ENCODE measurements at regions not wholly inside any gene's neighbourhood (a gene's known extent, or its start where the extent isn't known, plus 50 kb on each side); places are given as distances from the start of the nearest gene placed in this dataset.
"Not testable (repeated sequence)": the region's sequence is repeated elsewhere in the genome, so short reads cannot be mapped to it uniquely, and the experiment has no call there.

DNA sequence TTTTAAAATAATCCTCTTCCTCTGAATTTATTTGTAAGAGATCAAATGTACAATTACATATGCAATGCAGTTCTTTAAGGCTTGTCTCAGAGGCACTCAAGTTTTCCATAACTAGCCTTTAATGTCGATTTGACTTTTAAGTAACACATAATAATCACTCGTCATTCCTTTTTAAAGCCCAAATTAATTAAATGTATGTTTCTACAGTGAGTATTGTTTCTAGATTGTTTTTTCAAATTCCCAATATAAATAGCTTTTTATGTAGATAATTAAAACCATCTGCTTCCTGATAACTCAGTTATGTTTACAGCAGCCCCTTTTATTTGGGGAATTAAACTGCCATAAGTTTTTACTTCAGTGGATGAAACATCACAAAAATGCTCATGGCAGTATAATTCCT is 185.1 kb downstream of the ETNK1 start:
- DNase-seq (ENCODE audit: low spot score) = no peak

DNA sequence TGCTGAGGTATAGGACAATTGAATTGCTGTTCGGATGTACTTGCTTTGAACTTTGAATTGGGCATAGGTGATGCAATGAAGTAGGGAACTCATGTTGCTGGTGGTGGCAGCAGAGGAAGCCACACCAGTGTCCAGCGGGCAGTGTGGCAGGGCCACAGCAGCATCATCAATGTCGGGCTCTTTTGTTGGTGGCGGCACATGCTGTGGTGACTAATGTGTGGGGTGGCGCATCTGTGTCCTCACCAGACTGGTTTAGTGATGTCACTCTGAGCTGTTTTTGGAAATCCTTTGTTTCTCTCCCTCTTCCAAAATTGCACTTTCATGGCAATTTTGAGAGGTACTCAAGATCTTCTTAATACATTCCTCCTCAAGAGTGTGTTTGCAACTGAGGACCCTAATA is 187.6 kb downstream of the ETNK1 start:
- no peak for DNase-seq (ENCODE audit: low spot score)

DNA sequence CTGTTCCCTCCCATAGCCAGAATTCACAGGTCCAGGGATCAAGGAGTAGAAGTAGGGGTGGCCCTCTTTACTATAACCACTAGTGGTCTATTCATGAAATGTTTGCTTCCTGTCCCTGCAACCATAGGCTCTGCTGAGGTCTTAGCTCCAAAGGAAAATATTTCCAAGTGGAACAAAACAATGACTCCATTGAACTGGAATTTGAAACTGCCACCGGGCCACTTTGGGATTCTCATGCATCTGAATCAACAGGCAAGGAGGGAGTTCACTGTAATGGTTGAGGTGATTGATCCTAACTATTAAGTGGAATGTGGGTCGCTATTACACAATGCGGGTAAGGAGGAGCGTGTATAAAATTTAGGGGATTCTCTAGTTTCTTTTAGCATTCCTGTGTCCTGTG is 197.0 kb downstream of the ETNK1 start:
- no peak for DNase-seq (ENCODE audit: low spot score)

DNA sequence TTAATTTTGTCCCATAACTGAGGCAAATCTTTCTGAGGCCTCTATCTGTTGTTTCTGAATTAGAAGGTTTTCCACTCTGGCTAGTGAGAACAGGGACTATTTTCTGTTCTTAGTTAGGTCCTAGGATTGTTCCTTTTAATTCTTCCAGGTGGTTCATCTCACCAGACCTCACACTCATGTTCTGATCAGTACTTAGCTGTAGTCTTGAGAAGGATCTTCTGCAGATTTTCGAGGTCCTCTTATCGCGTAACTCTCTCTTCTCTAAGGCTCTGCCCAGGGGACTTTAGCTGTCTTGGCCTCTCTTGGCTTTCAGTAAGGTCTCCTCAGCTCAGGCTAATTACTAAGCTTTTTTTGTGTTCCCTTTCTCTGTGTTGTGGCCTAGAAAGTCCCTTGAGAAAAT is 201.1 kb downstream of the ETNK1 start:
- no peak for DNase-seq (ENCODE audit: low spot score)

DNA sequence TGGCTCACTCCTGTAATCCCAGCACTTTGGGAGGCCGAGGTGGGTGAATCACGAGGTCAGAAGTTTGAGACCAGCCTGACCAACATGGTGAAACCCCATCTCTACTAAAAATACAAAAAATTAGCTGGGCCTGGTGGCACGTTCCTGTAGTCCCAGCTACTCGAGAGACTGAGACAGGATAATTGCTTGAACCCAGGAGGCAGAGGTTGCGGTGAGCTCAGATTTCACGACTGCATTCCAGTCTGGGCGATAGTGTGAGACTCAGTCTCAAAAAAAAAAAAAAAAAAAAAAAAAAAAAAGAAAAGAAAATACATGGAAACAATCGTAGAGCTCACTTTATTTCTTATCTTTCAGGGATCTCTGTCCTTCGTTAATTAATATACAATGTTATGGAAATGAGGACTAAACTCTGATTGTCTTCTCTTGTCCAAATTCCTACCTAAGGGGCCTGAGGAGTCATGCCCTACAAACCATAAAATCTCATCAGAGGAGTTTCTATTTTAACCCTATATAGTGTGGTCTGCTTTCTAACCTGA is 201.5 kb downstream of the ETNK1 start:
- DNase-seq (ENCODE audit: low spot score) = not testable (repeated sequence)

DNA sequence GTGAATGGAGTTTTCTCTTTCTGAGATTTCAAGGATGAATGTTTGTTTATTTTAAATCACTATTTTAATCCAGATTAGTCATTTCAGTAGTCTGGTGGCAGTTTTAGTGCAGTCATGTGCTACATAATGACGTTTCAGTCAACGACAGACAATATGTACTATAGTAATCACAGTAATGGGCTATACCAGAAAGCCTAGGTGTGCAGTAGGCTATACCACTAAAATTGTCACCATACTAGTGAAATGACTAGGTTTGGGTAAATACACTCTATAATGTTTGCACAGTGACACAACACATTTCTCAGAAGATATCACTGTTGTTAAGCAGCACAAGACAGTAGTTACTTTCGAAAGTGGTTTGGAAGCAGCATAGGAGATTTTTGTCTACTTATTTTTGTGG is 203.1 kb downstream of the ETNK1 start:
- DNase-seq (ENCODE audit: low spot score) = no peak

DNA sequence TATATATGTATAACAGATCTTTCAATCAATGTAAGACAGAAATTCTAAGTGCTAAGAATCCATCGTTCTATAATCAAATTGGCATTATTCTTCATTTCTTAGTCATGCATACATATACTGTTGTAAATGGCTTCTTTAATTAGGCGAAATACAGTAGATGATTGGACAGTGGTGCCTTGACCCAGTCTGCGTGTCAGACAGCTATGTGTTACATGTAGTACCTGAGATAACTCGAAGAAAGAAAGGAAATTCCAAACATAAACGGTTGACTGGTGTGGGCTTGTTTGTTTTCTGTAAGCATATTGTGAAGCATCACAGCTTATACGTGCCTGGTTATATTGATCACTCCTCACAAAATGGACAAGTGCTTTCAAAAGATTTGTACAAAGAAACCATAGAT is 210.5 kb downstream of the ETNK1 start:
- DNase-seq (ENCODE audit: low spot score) = no peak

DNA sequence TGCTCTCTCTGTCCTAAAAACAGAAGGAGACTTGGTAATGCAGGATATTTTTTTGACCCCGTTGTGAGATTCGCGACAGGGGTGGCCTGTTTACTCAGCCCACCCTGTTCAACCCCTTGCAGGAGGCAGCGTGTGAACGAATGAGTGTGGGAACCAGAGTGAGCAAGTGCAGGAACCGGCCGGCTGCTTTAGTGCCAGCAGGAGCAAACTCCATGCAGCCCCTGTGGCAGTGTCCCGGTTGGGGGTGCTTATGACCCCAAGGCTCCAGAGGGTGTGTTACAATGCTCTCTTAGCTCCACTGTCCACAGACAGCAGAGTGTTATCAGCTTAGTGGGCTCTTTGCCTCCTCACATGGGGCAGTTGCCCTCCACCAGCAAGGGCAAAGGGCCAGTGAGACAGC is 225.2 kb downstream of the ETNK1 start:
- DNase-seq (ENCODE audit: low spot score) = no peak

DNA sequence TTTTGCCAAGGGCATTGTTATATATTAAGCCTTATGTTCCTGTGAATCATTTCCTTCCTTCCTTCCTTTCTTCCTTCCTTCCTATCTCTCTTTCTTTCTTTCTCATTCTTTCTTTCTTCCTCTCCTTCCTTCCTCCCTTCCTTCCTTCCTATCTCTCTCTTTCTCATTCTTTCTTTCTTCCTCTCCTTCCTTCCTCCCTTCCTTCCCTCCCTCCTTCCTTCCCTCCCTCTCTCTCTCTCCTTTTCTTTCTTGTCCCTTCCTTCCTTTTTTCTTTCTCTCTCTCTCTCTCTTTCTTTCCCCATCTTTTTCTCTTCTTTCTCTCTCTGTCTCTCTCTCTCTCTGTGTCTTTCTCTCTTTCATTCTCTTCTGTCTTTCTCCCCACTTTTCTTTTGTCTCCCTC is 226.6 kb downstream of the ETNK1 start:
- DNase-seq (ENCODE audit: low spot score) = no peak

DNA sequence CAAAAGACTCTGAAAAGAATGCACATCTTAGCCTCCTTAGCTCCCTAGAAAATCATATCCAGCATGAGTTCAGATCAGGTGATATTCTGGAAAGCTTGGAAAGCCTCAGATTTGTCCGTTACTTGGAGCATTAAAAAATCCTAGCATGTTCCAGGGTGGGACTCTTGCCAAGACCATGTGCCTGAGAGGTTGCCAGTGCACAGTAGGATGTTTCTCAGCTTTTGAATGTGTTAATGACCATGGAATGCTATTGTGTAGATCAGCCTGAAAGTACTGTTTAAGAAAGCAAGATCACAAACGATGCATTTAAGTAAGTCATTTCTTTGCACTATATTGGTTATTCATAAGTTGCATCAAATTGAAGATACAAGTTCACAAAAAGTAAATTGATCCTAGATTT is 230.5 kb downstream of the ETNK1 start:
- DNase-seq (ENCODE audit: low spot score) = no peak

DNA sequence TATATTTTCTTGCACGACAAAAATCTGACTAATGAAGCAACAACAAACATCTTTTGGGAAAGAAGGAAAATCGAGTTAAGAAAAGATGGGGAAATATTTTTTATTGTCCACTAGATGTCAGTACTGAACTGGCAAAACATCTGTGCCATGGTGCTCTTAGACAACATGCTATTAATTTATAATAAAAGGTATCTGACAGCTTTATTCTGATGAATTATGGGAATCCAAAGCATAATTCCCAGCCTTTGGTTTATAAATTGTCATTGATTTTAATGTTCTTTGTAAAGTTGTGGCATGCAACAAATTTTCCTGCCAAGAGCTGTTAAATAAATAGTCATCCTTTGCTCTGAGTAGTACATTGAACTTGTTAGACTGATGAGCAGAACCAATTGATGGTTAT is 231.2 kb downstream of the ETNK1 start:
- DNase-seq (ENCODE audit: low spot score) = peak; percentile 38

DNA sequence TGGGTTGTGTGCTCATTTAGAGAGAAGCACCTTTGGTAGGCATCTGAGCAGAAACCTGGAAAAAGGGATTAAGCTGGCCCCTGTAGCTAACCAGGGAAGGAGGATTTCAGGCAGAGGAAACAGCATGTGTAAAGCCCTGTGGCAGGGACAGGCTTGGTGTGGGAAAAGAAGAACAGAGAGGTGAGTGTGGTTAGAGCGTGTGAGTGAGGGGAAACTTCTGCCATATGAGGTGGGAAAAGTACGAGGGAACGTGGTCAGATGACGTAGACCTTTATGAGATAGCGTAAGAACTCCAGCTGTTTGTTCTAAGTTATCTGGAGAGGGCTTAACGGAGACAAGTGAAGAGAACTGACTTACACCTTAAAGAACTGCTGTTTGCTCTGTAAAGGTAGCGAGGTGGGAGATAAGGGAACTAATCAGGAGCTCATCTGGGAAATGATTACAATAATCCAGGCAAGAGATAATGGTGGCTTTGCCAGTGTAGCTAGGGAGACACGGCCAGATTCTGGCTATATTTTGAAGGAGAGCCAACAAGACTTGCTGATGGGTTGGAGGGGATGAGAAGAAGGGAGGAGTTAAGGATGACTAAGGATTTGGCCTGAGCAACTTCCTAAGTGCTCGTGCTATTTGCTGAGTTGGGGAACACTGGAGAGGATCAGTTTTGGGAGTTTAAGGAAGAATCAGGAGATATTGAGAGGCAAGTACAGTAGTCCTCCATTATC is 234.0 kb downstream of the ETNK1 start:
- DNase-seq (ENCODE audit: low spot score) = no peak

DNA sequence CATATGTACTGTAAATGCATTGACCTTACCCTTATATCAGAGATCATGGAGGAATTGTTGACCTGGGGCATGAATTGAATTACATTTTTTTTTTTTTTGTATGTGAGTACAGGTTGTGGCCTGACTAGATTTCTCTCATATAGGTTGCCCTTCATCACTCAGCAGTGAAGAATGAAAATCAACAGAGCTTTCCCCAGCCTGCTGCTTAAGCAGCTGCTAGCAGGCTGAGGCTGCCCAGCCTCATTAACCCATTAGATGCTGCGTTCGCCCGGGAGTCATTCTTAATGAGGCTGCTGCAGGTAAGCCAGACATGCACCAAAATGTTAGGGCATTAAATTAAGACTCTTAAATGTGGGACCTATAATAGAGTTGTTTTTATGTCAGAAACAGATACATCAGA is 236.0 kb downstream of the ETNK1 start:
- no peak for DNase-seq (ENCODE audit: low spot score)

DNA sequence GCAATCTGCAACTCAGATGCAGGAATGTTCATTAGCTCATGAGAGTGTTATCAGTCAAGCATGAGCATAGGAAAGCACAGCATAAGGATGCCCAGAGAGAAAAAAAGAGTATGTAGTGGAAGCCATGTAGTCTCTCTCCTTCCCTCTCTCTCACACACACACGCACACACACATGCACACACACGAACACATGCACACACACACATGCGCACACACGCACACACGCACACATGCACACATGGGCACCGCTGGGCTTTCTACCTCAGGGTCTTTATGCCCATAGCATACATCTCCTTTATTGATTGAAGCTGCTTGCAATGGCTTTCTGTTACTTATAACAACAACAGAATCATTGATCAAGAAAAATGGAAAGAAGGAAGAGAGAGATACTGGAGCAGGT is 240.9 kb downstream of the ETNK1 start:
- DNase-seq (ENCODE audit: low spot score) = no peak

DNA sequence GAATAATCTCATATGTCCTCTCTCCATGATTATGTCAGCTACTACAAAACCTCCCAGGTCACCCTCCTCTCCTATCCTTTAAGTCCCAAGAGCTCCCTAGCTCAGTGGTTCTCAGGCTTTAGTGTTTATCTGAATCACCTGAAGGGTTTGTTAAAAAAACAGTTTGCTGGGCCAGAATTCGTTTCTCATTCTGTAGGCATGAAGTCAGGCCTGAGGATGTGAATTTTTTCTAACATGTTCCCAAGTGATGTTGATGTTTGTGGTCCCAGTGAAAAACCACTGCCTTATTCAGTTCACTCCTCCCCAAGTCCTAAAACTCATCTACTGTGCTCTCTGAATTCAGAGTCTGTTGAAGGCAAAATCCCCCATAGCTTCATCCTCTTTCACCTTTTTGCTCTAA is 241.4 kb downstream of the ETNK1 start:
- DNase-seq (ENCODE audit: low spot score) = no peak

DNA sequence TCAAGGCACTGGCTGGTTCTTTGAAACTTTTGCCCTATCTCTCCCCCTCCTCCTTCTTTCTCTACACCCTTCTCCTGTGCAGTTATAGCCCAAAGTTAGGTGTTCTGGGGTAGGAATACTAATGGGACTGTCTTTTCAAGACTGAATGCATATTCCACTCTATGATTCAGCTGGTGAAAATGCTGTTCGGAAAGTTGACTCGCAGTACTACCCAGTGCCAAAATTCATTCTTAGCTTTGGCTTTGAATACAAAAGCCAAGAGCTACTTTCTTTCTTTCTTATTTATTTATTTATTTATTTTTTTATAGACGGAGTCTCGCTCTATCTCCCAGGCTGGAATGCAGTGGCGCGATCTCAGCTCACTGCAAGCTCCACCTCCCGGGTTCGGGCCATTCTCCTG is 249.2 kb downstream of the ETNK1 start:
- no peak for DNase-seq (ENCODE audit: low spot score)

DNA sequence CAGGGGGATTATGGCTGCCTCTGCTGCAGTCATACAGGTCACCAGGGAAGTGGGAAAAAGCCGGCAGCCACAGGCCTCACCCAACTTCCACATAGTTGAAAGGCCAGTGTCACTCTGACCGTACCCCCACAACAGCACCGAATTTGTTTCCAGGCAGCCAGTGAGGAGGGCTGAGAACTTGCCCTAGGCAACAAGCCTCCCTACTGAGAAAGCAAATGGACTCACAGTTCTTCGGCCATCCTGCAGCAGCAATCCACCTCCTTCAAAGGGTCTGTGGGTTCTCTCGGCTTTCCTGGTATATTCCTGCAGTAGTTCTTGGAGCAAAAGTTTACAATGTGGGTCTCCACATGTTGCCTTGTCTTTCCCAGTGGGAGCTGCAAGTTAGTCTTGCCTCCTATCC is 251.3 kb downstream of the ETNK1 start:
- DNase-seq (ENCODE audit: low spot score) = no peak

DNA sequence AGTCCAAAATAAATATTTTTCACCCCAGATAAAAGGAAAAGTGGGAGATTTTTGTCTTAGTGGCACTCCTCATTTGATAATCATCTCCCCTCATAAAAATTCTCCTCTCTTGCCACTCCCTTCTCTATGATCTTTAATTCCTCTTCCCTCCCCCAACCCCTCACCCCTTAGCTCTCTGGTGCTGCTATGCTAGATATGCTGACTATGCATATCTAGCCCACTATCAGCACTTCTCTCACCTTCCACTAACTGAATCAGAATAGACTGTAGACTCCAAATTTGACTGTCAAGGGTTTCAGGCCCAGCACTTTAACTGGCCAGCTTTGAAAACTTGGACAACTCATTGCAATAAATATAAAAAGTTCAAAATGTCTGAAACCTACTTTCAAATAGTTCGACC is 254.2 kb downstream of the ETNK1 start:
- DNase-seq (ENCODE audit: low spot score) = no peak

DNA sequence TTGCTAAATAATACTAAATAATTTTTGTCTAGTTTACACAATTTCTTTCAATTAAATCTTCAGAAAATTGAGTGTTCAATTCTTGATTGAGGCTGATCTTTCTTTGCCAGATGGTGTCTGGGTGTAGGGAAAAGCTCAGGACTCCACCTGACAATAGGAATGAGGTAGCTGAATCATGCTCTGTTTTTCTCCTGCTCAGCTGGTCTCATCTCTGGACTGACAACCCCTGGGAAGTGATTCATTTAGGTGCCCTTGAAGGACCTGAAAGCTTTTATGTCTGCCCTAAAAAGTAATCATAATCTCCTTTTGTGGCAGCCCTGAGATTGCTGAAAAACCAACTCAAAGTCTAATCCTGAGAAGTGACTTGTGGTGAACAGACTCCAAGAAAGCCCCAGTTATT is 255.4 kb downstream of the ETNK1 start:
- DNase-seq (ENCODE audit: low spot score) = no peak

DNA sequence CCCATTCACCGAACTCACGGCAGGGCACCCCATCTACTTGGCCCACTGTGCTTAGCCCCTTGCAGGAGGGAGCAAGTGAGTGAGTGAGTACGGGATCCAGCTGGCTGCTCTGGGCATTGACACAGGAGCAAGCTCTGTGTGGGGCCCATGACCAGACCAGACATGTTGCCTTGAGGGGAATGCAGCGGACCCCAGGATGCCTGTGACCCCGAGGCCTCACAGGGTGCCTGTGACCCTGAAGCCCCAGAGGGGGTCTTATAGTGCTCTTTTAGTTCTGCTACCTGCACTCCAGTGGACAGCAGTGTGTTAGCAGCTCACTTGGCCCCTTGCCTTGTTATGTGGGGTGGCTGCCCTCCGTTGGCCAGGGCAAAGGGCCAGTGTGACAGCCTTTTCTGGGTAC is 255.8 kb downstream of the ETNK1 start:
- DNase-seq (ENCODE audit: low spot score) = no peak

DNA sequence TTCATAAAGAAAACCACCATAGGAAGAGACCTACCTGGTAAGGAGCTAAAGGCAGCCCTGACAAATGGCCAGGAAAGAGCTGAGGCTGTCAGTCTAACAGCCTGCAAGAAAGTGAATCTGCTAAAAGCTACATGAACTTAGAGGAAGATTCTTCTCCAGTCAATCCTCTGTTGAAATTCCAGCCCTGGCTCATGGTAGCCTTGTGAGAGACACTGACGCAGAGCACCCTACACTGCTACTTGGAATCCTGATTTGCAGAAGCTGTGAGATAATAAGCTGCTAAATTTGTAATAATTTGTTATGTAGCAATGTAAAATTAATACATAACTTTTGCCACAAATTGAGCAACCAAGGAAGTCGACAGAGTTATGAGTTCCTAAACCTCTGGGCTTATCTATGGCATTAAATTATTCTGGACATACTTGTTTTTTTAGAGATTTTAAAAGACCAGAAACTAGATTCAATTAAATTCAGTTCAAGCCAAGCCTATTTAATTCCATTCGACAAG is 257.0 kb downstream of the ETNK1 start:
- DNase-seq (ENCODE audit: low spot score) = no peak

DNA sequence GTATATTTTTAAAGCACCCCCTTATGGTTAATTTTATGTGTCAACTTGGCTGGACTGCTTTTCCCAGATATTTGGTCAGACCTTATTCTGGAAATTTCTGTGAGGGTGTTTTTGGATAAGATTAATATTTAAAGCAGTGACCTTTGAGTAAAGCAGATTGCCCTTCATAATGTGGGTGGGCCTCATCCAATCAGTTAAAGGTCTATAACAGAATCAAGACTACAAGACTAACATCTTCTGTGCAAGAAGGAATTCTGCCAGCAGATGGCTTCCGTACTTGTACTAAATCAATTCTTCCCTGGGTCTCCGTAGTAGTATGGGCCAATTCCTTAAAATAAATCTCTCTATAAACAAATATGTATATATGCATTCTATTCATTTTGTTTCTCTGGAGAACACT is 257.6 kb downstream of the ETNK1 start:
- DNase-seq (ENCODE audit: low spot score) = no peak

DNA sequence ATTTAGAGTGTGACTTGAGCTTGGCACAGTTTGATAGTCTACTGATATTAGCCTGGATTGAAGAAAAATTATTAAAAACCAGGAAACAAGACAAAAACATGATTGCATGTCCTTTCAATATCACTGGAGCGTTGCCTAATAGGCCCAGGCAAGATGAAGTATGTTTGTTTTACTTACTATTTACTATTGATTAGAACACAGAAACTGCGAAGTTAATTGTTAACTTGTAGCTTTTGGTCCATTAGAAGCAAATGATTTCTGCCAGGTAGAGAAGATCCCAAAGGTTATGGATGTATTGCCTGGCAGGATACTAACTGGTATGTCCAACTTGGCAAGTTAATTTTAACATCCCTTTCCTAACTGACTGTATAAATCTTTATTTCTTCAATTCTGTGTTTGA is 268.9 kb downstream of the ETNK1 start:
- DNase-seq (ENCODE audit: low spot score) = no peak

DNA sequence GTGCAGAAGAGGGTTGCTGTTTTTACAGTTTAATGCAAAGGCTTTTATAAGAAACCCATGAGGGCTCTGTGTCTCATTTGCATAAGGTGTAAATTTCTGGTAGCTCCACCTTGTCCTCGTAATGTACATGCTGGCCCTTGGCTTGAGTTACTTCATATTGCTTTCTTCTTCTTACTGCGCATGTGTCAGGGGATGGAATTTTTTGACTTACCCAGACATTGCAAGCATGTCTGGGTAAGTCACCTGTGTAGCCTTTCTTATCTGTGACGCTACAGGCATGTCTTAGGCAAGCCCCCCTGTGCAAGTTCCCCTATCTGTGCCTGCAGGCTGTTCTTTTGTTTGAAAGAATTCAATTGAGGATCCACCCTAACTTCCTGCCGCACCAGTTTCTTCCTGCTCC is 274.2 kb downstream of the ETNK1 start:
- no peak for DNase-seq (ENCODE audit: low spot score)

Data from H4 (cell line).